Keratinocyte (primary cell): ENCODE measurements at regions not wholly inside any gene's neighbourhood (a gene's known extent, or its start where the extent isn't known, plus 50 kb on each side); places are given as distances from the start of the nearest gene placed in this dataset.

ENCODE experiments used
- CTCF ChIP-seq, 3 experiments: IDR thresholded peaks in 1 of 3; conservative IDR thresholded peaks in 1 of 3; optimal IDR thresholded peaks in 1 of 3; 2 replicates in 2 of 3; 3 replicates in 1 of 3; pipeline versions ENCODE3 to v1.5.1; 2011; ENCODE audit warnings: low read length in 3 of 3, mild to moderate bottlenecking in 3 of 3, moderate library complexity in 2 of 3, control low read depth in 1 of 3, inconsistent platforms in 1 of 3; ENCODE audit not compliant: insufficient read depth in 2 of 3; ENCODE audit errors: extremely low read depth in 1 of 3
- EZH2 ChIP-seq: IDR thresholded peaks from one replicate; pipeline ENCODE4 v1.6.1; 2012; ENCODE audit warnings: inconsistent platforms, mild to moderate bottlenecking, low read length, moderate library complexity

- no peak for TF ChIP-seq CTCF (optimal IDR thresholded peaks at IDR 0.05 in 1 of 3, IDR thresholded peaks at IDR 0.05 in 1 of 3, conservative IDR thresholded peaks at IDR 0.05 in 1 of 3; ENCODE audit: extremely low read depth in 1 of 3, insufficient read depth in 2 of 3, low read length in 3 of 3)
- no peak for TF ChIP-seq EZH2
These were observed 163.1 kb downstream of the PHLDA1 start for GRCh38 chr12:75868501-75868900.
